IMR-90 (cell line): ENCODE measurements at regions not wholly inside any gene's neighbourhood (a gene's known extent, or its start where the extent isn't known, plus 50 kb on each side); places are given as distances from the start of the nearest gene placed in this dataset.

ENCODE experiments used
- ATAC-seq: fragments of 200-7000 bp; cut with Tn5 transposase; 2 replicates; pipeline ENCODE4 v1.9.1; 2020; ENCODE audit warnings: low read depth, mild to moderate bottlenecking, moderate library complexity
- BruUV-seq: library from RNA; stranded (reverse); fragments of 400-500 nt; replicated peaks from 2 replicates; lab custom pipeline; 2021; lab: Mats Ljungman, UMichigan
- CTCF ChIA-PET: fragments of 300-600 bp; formaldehyde crosslinking; extraction: SDS; loops from one replicate; lab custom pipeline; 2021; ENCODE audit warnings: antibody characterized with exemption; lab: Yijun Ruan, JAX
- POLR2A ChIA-PET: fragments of 300-600 bp; sonication (Branson Sonifier 250); formaldehyde crosslinking; loops from one replicate; lab custom pipeline; 2022; ENCODE audit warnings: antibody characterized with exemption; ENCODE audit not compliant: unreplicated experiment; lab: Charles Lee
- DNase-seq: peaks from one replicate; pipeline ENCODE4 v3.0.0; 2013
- H2AFZ ChIP-seq: replicated peaks from 2 replicates; pipeline ENCODE3; 2013; ENCODE audit warnings: low read length, mild to moderate bottlenecking; ENCODE audit not compliant: poor library complexity
- H2AK5ac ChIP-seq: 2 replicates; pipeline ENCODE4 v1.6.1; 2013; ENCODE audit warnings: low read depth, low read length, inconsistent platforms
- H2AK9ac ChIP-seq: replicated peaks from 2 replicates; pipeline ENCODE3; 2013; ENCODE audit warnings: mild to moderate bottlenecking, low read depth, low read length, moderate library complexity; ENCODE audit not compliant: poor library complexity
- H2BK120ac ChIP-seq: 2 replicates; pipeline ENCODE4 v1.6.1; 2013; ENCODE audit warnings: low read depth, low read length, inconsistent platforms
- H2BK15ac ChIP-seq: 3 replicates; pipeline ENCODE4 v1.6.1; 2013; ENCODE audit warnings: low read depth, low read length, inconsistent platforms
- H2BK20ac ChIP-seq: 2 replicates; pipeline ENCODE4 v1.6.1; 2013; ENCODE audit warnings: low read depth, mild to moderate bottlenecking, inconsistent platforms, low read length, moderate library complexity
- H2BK5ac ChIP-seq: 2 replicates; pipeline ENCODE4 v1.6.1; 2013; ENCODE audit warnings: mild to moderate bottlenecking, low read depth, low read length, inconsistent platforms; ENCODE audit not compliant: poor library complexity, severe bottlenecking
- H3K14ac ChIP-seq: replicated peaks from 2 replicates; pipeline ENCODE4 v1.6.1; 2013; ENCODE audit warnings: low read depth, low read length, inconsistent platforms
- H3K18ac ChIP-seq: 2 replicates; pipeline ENCODE4 v1.6.1; 2013; ENCODE audit warnings: low read depth, low read length, control low read depth
- H3K23ac ChIP-seq: 2 replicates; pipeline ENCODE4 v1.6.1; 2013; ENCODE audit warnings: low read depth, low read length, inconsistent platforms
- H3K27ac ChIP-seq: 2 replicates; pipeline ENCODE4 v1.5.1; 2013; ENCODE audit warnings: mild to moderate bottlenecking, control low read depth, low read length; ENCODE audit not compliant: insufficient read depth
- H3K27me3 ChIP-seq: 2 replicates; pipeline ENCODE4 v1.6.1; 2013; ENCODE audit warnings: low read length; ENCODE audit not compliant: control insufficient read depth, insufficient read depth
- H3K36me3 ChIP-seq: 2 replicates; pipeline ENCODE4 v1.6.1; 2013; ENCODE audit warnings: low read length, mixed read lengths; ENCODE audit not compliant: control insufficient read depth, insufficient read depth
- H3K4ac ChIP-seq: 2 replicates; pipeline ENCODE4 v1.6.1; 2013; ENCODE audit warnings: low read depth, low read length, inconsistent platforms
- H3K4me1 ChIP-seq: 2 replicates; pipeline ENCODE4 v1.6.1; 2013; ENCODE audit warnings: low read length, mixed read lengths; ENCODE audit not compliant: control insufficient read depth, insufficient read depth
- H3K4me2 ChIP-seq: 2 replicates; pipeline ENCODE4 v1.6.1; 2013; ENCODE audit warnings: low read depth, mild to moderate bottlenecking, control low read depth, low read length, moderate library complexity
- H3K4me3 ChIP-seq: 2 replicates; pipeline ENCODE4 v1.5.1; 2013; ENCODE audit warnings: low read depth, mild to moderate bottlenecking, control low read depth, low read length, moderate library complexity; ENCODE audit not compliant: insufficient read depth
- H3K56ac ChIP-seq: 2 replicates; pipeline ENCODE4 v1.6.1; 2013; ENCODE audit warnings: low read length, inconsistent platforms; ENCODE audit not compliant: insufficient read depth; ENCODE audit errors: extremely low read depth
- H3K79me1 ChIP-seq, 2 experiments: 2 replicates each; pipeline ENCODE4 v1.6.1; 2013; ENCODE audit warnings: low read length in 2 of 2, inconsistent platforms in 1 of 2, low read depth in 1 of 2
- H3K9ac ChIP-seq: 2 replicates; pipeline ENCODE4 v1.6.1; 2013; ENCODE audit warnings: low read depth, low read length, control low read depth
- H3K9me1 ChIP-seq: 2 replicates; pipeline ENCODE4 v1.6.1; 2013; ENCODE audit warnings: low read length, inconsistent platforms; ENCODE audit not compliant: insufficient read depth
- H3K9me3 ChIP-seq: 2 replicates; pipeline ENCODE4 v1.6.1; 2013; ENCODE audit warnings: low read length; ENCODE audit not compliant: control insufficient read depth, insufficient read depth
- H4K20me1 ChIP-seq: 2 replicates; pipeline ENCODE4 v1.6.1; 2013; ENCODE audit warnings: low read length, inconsistent platforms; ENCODE audit not compliant: insufficient read depth
- H4K5ac ChIP-seq: 2 replicates; pipeline ENCODE4 v1.6.1; 2013; ENCODE audit warnings: mild to moderate bottlenecking, low read depth, low read length, control low read depth
- H4K8ac ChIP-seq, 2 experiments: 2 replicates each; pipeline ENCODE4 v1.6.1; 2013; ENCODE audit warnings: low read depth in 2 of 2, low read length in 2 of 2, control low read depth in 1 of 2, inconsistent platforms in 1 of 2
- H4K91ac ChIP-seq: 2 replicates; pipeline ENCODE4 v1.6.1; 2013; ENCODE audit warnings: low read depth, low read length, inconsistent platforms; ENCODE audit not compliant: insufficient read depth
- BHLHE40 ChIP-seq: fragments of 150-350 bp; IDR thresholded peaks from 2 replicates; pipeline ENCODE4 v1.6.1; 2016; ENCODE audit warnings: mild to moderate bottlenecking, low read depth, low read length
- CEBPB ChIP-seq: IDR thresholded peaks from 2 replicates; pipeline ENCODE4 v1.6.1; 2012; ENCODE audit warnings: low read depth, low read length, improper control_type of control experiment
- CHD1 ChIP-seq: IDR thresholded peaks from 2 replicates; pipeline ENCODE4 v1.6.1; 2012; ENCODE audit warnings: low read depth, low read length, improper control_type of control experiment
- ELK1 ChIP-seq: fragments of 150-350 bp; IDR thresholded peaks from 2 replicates; pipeline ENCODE4 v1.6.1; 2016; ENCODE audit warnings: low read depth, mild to moderate bottlenecking, low read length, moderate library complexity, borderline replicate concordance
- FOS ChIP-seq: fragments of 150-350 bp; IDR thresholded peaks from 2 replicates; pipeline ENCODE4 v1.6.1; 2016; ENCODE audit warnings: low read depth, low read length
- MAFK ChIP-seq: IDR thresholded peaks from 2 replicates; pipeline ENCODE4 v1.6.1; 2012; ENCODE audit warnings: low read depth, low read length, improper control_type of control experiment
- MAZ ChIP-seq: IDR thresholded peaks from 2 replicates; pipeline ENCODE4 v1.6.1; 2012; ENCODE audit warnings: low read depth, mild to moderate bottlenecking, low read length, improper control_type of control experiment, moderate library complexity, borderline replicate concordance
- MXI1 ChIP-seq: IDR thresholded peaks from 2 replicates; pipeline ENCODE4 v1.6.1; 2012; ENCODE audit warnings: low read depth, mild to moderate bottlenecking, low read length, moderate library complexity, borderline replicate concordance
- NFE2L2 ChIP-seq: fragments of 150-350 bp; IDR thresholded peaks from 2 replicates; pipeline ENCODE4 v1.6.1; 2016; ENCODE audit warnings: low read depth, mild to moderate bottlenecking, low read length
- POLR2A ChIP-seq: IDR thresholded peaks from 2 replicates; pipeline ENCODE4 v1.6.1; 2012; ENCODE audit warnings: mild to moderate bottlenecking, low read depth, low read length
- RAD21 ChIP-seq: IDR thresholded peaks from 2 replicates; pipeline ENCODE4 v1.6.1; 2012; ENCODE audit warnings: low read length, improper control_type of control experiment
- RCOR1 ChIP-seq: IDR thresholded peaks from 2 replicates; pipeline ENCODE4 v1.6.1; 2012; ENCODE audit warnings: mild to moderate bottlenecking, low read length, improper control_type of control experiment; ENCODE audit not compliant: insufficient replicate concordance
- RFX5 ChIP-seq: IDR thresholded peaks from 2 replicates; pipeline ENCODE4 v1.8.0; 2012; ENCODE audit warnings: low read depth, mild to moderate bottlenecking, low read length, moderate library complexity
- SMC3 ChIP-seq: fragments of 150-350 bp; IDR thresholded peaks from 2 replicates; pipeline ENCODE4 v1.6.1; 2016; ENCODE audit warnings: low read depth, mild to moderate bottlenecking, antibody characterized with exemption, low read length, moderate library complexity
- dilution Hi-C: fragments of 300-500 bp; cut with HindIII; formaldehyde crosslinking; loops from one replicate; pipeline ENCODE4 v1.14.3; 2018; ENCODE audit warnings: low sequenced_read_pairs; ENCODE audit not compliant: unreplicated experiment
- in situ Hi-C: fragments of 300-500 bp; cut with MboI; formaldehyde crosslinking; loops from 3 replicates; pipeline ENCODE4 v1.14.3; 2019; ENCODE audit warnings: low sequenced_read_pairs, inconsistent platforms, mixed read lengths
- intact Hi-C: fragments of 100-400 bp; cut with micrococcal nuclease; formaldehyde crosslinking; loops from 2 replicates; pipeline ENCODE4 v1.10.0; 2022
- TF ChIP-seq, protein P1 (sequence below): fragments of 150-350 bp; IDR thresholded peaks from 2 replicates; pipeline ENCODE4 v1.6.1; 2017; ENCODE audit warnings: mild to moderate bottlenecking, antibody characterized with exemption, low read length, low read depth
- TF ChIP-seq, protein P2 (sequence below): conservative IDR thresholded peaks from 2 replicates; pipeline ENCODE4 v1.5.1; 2012; ENCODE audit warnings: mild to moderate bottlenecking, low read depth, low read length, improper control_type of control experiment

GRCh38 chr2:119065146-119065545, 93.4 kb downstream of the C1QL2 start:
- TF ChIP-seq, protein P1, sequence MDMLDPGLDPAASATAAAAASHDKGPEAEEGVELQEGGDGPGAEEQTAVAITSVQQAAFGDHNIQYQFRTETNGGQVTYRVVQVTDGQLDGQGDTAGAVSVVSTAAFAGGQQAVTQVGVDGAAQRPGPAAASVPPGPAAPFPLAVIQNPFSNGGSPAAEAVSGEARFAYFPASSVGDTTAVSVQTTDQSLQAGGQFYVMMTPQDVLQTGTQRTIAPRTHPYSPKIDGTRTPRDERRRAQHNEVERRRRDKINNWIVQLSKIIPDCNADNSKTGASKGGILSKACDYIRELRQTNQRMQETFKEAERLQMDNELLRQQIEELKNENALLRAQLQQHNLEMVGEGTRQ = no peak
- TF ChIP-seq ELK1 (no peak), CEBPB (no peak), NFE2L2 (no peak), SMC3 (no peak), RFX5 (no peak), MXI1 (no peak), MAFK (no peak), RAD21 (no peak), CHD1 (no peak), FOS (no peak), RCOR1 (no peak), MAZ (no peak), BHLHE40 (no peak), POLR2A (no peak)
- TF ChIP-seq, protein P2, sequence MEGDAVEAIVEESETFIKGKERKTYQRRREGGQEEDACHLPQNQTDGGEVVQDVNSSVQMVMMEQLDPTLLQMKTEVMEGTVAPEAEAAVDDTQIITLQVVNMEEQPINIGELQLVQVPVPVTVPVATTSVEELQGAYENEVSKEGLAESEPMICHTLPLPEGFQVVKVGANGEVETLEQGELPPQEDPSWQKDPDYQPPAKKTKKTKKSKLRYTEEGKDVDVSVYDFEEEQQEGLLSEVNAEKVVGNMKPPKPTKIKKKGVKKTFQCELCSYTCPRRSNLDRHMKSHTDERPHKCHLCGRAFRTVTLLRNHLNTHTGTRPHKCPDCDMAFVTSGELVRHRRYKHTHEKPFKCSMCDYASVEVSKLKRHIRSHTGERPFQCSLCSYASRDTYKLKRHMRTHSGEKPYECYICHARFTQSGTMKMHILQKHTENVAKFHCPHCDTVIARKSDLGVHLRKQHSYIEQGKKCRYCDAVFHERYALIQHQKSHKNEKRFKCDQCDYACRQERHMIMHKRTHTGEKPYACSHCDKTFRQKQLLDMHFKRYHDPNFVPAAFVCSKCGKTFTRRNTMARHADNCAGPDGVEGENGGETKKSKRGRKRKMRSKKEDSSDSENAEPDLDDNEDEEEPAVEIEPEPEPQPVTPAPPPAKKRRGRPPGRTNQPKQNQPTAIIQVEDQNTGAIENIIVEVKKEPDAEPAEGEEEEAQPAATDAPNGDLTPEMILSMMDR = no peak
- Histone ChIP-seq H4K5ac (no peak overlapping the region), H2BK20ac (no peak overlapping the region), H3K4ac (no peak overlapping the region), H4K91ac (no peak overlapping the region), H2BK120ac (no peak overlapping the region), H2BK15ac (no peak overlapping the region), H2AFZ (no peak overlapping the region), H3K79me1 (no peaks in the 10 kb centered on the region), H2AK5ac (no peak overlapping the region), H4K8ac (no peak overlapping the region), H2AK9ac (no peak overlapping the region), H3K14ac (no peak overlapping the region), H3K9me3 (no peaks in the 10 kb centered on the region), H3K27me3 (no peaks in the 10 kb centered on the region), H3K27ac (no peak overlapping the region), H3K18ac (no peak overlapping the region), H3K9ac (no peak overlapping the region), H3K23ac (no peak overlapping the region), H3K4me2 (no peak overlapping the region), H3K9me1 (no peaks in the 10 kb centered on the region), H3K56ac (no peak overlapping the region), H3K36me3 (no peaks in the 10 kb centered on the region), H3K4me1 (no peaks in the 10 kb centered on the region), H4K20me1 (no peaks in the 10 kb centered on the region), H3K4me3 (no peak overlapping the region), H2BK5ac (no peak overlapping the region)
- no peak for DNase-seq
- BruUV-seq = no TSS peak
- ChIA-PET POLR2A (no interaction called here), CTCF (no interaction called here)
- intact Hi-C loops = no loop called here
- ATAC-seq = no peak
- in situ Hi-C loops = no loop called here
- dilution Hi-C loops = no loop called here
